CD1c-positive myeloid dendritic cell (primary cell): ENCODE measurements at regions not wholly inside any gene's neighbourhood (a gene's known extent, or its start where the extent isn't known, plus 50 kb on each side); places are given as distances from the start of the nearest gene placed in this dataset.
"Not testable (repeated sequence)": the region's sequence is repeated elsewhere in the genome, so short reads cannot be mapped to it uniquely, and the experiment has no call there.

ENCODE experiments used
- DNase-seq: peaks from one replicate; pipeline ENCODE4 v3.0.0-alpha.2; 2016; ENCODE audit errors: extremely low spot score

DNA sequence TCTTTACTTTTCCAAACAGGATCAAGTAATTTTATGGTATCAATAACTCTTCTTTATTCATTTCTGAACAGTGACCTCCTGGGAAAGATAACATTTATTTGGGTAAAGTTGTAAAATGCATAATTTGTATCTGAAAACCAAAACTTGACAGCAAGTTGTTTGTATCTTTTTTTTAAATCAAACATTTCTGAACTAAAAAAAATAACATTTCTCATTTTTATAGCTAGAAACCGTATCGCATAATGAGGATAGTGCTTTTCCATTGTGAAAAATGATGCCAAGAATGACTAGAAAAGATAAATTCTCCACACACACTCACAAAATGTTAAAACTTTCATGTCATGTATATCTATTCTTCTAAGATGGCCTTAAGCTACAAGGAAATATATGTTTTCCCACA is 578.2 kb downstream of the RIT2 start:
- no peak for DNase-seq

DNA sequence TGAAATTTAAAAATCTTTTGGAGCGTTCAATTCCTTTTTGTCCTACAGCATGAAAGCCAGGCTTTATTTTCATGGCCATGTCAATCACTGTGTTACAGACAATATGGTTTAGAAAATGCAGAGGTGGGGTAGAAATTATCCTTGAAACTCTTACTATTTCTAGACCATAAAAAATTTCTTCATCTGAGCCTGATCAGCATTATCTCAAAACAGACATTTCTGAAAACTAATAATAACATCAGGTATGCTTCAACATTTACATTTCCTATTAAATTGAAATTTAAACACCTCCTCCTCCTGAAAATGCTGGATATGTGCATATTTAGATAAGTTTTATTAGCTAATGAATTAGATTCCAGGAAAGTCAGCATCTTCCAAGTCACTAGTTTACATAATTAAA is 570.6 kb downstream of the RIT2 start:
- DNase-seq: no peak

DNA sequence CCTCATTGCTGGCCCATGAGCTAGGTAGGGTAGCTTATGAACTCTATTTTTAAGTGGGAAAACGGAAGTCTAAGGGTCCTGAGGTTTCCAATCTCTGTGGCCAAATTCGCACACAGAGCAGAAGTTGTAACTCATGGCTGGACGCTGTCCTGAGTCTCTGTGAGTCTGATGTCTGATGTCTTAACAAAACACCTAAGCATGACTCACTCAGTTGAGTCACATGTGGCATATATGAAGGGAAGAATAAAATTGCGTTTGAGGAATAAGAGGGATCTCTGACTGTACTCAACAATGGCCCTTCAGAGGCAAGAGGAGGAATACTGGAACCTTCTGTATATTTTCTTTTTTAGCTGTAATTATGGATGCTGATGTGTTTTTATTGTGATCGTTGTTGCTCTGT is 569.7 kb downstream of the RIT2 start:
- DNase-seq: no peak

DNA sequence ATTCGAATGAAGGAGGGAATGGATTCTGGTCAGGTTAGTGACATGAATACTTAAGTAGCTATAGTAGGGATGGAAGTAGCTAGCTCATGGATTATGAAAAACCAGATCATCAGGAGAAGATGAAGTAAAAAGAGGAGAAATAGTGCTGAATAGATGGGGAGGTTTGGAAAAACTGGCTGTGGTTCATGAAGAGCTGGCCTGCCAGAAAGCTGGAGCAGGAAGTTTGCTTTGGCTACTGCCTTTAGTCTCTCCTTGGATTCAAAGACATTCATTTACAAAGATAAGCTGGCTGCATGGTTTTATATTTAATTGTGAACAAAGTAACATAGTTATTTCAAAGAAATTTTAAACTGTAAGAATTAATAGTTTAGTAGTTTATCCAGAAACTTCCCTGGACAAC is 567.0 kb downstream of the RIT2 start:
- no peak for DNase-seq

DNA sequence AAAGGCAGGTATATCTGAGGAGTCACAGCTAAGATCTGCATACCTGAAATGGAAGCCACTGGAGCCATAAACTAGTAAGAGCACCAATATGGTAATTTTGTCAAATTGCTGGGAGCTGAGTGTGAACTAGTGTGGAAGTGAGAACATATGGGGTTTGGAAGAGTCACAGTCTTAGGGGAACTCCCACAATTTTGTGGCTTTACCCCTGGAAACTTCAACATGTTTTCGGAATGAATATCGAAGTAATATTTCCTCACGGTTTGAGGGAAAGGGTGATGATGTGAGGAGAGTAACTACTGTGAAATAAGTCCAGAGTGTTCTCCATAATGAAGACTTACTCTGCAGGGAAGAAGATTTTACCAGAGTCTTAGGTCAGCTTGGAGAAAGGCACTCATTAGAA is 565.9 kb downstream of the RIT2 start:
- no peak for DNase-seq

DNA sequence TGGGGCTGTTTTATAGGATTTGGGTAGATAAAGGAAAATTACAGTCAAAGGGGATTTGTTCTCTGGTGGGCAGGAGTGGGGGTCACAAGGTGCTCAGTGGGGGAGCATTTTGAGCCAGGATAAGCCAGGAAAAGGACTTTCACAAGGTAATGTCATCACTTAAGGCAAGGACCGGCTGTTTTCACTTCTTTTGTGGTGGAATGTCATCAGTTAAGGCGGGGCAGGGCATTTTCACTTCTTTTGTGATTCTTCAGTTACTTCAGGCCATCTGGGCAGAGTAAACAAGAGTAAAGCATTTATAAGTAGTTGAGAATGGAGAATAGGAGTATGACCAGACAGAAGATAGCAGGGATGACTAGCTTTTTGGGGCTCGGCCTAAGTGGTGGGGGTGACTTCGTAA is 562.9 kb downstream of the RIT2 start:
- DNase-seq: not testable (repeated sequence)

DNA sequence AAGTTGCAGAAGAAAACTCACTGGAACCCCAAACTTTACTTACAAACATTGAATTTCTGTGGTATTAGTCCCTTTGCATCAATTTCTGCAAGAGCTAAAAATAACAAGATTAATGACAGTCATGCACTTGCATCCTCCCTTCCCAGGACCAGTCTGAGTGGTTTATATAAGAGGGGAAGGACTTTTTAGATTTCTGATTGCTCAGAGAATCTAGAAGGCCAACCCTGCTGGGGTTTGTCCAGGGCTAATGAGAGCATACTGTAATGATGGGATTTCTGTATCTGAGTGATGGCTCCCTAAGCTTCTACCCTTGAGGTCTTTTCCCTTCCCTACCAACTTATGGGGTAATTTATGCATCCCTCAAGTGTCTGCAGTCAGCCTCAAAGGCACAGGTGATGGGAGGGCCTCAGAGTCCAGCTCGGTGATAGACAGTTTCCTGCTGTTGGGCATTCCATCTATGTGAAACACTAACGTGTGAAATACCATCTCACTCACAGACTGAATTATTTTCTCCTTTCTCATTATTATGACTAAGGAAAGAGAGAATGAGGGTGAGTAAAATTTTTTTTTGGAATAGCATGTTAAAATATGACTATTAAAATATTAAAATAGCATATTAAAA is 556.3 kb downstream of the RIT2 start:
- no peak for DNase-seq

DNA sequence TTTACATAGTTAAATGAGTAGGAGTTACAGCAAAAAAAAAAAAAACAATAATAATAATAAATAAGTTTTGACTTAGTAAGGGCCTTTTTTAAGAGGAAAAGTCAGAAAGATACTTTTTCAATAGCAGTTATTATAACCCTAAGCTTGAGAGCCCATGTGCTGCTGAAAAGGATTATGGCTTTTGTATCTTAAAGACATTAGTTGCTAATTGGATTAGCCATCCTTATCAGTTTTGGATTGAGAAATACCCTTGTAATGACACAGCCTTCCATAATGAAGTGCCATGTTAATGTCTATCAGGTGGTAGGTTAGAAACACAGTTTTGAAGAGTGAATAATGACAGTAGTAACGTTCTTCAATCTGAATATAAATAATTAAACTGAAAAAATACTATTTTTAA is 554.0 kb downstream of the RIT2 start:
- DNase-seq: no peak

DNA sequence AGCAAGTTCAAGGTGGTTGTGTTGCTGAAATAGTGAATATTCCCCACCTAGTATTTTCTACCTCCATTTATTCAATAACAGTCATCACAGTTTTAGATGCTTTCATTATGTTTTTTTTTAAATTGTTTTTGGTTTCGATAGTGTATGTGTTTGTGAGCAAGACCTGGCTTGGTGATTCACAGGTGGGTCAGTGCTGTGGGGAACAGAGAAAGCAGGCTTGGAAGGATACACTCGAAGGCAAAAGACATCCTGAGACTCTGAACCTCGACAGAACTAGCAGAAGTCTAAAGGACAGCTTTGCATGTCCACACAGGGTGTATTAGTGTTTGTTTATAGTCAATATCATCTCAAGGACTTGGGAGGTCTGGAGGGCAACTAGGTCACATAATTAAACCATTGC is 551.5 kb downstream of the RIT2 start:
- no peak for DNase-seq

DNA sequence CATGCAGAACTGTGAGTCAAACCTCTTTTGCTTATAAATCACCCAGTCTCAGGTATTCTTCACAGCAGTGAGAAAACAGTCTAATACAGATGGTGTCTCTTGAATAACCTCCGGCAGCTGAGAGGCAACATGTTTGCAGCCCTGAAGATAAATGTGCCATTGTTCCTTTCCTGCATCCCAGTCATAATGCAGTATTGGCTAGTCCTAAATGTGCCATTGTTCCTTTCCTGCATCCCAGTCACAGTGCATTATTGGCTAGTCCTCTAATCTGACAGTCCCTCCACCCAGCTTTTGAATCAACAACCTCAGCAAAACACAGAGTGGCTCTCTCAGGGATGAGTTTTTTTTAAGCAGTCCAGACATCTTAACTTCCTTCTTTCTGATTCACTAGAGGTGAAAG is 550.7 kb downstream of the RIT2 start:
- DNase-seq: no peak

DNA sequence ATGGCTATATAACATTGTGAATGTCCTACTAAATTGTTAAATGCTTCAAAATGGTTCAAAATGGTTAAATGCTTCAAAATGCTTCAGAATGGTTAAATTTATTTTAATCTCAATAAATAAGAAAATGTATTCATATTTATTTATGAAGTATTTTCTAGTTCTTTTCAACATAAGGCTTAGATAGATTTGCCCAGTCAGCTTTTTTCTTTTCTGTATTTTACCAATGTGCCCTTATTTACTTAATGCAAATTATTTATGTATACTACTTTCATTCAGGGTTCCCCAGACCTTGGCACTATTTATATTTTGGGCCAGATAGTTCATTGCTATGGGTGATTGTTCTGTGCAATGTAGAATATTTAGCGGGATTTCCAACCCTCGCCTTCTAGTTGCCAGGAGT is 546.7 kb downstream of the RIT2 start:
- DNase-seq: no peak

DNA sequence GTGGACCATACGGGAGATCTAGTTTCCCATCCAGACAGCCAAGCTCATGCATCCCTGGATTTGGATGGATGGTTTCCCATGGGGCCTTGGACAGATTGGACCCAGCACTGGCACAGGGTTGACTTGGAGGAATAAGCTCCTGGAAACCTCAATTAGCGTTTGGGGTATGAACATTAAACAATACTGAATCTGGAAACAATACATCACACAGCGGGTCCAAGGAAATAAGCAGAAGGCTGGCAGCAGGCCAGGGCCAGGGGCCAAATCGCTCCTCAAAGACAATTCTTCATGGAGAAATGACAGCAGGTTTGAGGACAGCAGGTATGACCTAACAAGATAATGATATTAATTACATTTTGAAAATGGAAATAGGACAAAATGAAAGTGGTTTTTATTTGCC is 540.6 kb downstream of the RIT2 start:
- no peak for DNase-seq

DNA sequence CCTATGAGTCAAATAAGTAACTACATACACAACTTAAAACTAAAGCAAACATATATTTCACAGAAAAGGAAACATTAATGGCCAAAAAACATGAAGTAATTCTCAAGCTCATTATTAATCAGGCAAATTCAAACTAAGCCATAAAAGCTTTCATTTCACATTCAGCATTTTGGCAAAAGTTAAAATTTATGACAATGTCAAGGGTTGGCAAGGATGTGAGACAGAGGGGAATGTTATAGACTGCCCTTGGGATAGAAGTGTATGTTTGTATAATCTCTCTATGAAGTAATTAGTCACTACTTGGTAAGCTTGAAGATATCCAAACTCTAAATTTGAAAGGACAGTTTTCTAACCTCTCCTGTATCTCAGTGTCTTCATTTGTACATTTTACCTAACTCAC is 539.4 kb downstream of the RIT2 start:
- no peak for DNase-seq

DNA sequence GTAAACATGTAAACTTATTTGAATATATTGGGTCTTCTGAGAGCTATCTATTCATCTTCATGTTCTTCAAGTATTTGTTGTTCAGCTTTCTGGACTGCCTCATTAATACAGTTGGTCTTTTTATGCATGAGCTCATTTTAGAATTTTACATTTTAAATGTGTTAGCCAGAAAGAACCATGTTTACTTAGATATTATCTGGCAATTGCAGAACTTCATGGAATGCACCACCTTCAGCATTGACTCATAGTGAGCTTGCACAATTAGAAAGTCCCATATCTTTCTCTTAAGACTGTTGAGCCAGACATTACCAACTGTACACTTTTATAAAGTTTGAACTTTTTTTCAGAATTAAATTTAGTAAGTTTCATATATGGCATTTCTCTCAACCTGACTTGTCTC is 536.7 kb downstream of the RIT2 start:
- no peak for DNase-seq

DNA sequence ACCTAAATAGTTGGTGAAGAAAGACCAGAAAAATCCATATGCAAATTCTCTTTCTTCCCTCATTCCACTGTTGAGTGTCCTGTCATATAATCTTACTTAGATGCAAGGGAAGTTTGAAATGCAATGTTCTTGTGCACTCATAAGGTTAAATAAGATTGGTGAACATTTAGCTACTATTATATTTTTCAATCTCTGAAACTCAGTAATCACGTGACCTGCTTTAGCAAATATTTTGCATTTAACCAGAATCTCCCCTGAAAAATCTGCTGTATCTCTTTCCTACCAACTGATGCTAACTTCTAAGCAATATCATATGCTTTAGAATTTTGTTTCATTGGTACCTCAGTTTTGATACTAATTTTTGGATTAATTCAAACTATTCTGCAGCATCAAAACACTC is 533.2 kb downstream of the RIT2 start:
- DNase-seq: no peak

DNA sequence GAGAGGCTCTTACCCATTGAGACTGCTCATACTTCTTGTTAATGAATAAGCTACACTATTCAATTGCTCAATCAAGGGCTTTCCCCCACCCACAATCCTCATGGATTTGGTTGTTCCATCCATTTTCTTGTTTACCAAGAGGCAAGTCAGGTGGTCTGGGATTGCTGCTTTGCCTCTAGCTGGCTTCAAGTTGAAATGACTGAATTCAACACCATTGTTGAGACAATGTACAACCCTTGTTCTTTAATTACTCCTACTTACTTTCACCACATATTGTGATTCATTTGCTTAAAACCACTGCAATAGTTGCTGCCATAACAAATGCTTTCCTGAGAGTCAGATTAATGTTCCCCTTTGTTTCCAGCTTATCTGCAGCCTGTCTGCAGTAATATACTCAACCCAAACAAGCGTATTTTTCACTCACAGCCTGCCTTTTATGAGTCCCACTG is 532.2 kb downstream of the RIT2 start:
- DNase-seq: no peak

DNA sequence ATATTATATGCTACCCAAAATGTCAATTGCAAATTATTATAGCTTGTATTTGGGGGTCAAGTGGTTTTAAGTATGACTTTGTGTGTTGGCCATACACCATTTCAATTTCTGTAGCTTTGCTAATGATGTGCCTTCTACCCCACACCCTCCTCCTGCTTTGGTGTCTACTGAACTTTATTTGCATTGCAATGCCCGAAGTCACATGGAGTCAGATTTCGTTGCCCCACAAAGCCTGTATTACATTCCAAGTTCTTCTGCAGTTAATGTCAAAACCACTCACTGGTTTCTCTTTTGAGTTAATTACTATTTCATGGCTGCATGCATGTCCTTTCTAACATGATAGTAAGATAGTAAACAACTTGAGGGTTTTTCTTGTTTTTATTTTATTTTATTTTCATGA is 528.9 kb downstream of the RIT2 start:
- no peak for DNase-seq

DNA sequence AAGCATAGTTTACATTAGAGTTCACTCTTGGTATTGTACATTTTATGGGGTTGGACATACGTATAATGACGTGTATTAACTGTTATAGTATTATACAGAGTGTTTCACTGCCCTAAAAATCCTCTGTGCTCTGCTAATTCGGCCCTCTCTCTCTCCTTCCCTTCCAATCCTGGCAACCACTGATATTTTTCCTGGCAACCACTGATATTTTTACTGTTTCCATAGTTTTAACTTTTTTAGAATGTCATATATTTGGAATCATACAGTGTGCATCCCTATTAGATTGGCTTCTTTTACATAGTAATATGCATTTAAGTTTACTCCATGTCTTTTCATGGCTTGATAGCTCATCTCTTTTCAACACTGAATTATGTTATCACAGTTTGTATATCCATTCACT is 526.7 kb downstream of the RIT2 start:
- DNase-seq: no peak

DNA sequence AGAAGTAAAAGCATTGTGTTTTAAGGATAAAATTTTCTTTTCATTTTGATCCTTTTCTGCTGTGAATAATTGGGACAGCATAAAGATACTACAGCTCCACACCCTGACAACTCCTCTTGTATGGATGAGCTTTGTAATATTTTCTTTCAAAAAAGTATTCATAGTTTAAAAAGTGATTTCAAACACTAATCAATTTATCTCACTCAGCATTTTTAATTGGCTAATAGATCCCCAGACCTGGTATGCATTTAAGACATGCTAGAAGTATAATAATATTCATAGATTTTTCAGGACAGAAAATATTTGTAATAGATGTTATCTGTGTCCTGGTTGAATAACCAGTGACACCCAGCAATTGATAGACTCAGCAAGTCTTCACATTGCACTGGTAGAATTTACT is 510.7 kb downstream of the RIT2 start:
- no peak for DNase-seq

DNA sequence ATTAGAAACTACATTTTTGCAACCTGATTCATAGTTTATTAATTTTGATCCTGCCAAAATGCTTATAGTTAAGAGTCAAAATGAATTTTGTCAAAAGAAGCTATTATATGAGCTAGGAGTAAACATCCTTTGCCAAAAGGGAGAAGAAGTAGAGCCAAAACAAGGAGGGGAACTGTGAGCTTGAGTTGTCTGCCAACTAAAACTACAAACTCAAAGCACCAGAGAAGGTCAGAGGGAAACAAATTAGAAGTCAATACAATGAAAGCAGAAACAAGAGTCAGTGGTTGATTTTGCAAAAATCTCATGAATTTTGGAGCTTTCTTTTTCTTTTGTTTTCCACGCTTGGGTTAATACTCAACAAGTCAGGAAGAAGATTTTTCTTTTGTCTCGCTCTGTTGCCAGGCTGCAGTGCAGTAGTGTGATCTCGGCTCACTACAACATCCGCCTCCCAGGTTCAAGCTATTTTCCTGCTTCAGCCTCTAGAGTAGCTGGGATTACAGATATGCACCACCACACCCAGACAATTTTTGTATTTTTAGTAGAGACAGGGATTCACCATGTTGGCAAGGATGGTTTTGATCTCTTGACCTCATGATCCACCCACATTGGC is 508.5 kb downstream of the RIT2 start:
- DNase-seq: no peak

DNA sequence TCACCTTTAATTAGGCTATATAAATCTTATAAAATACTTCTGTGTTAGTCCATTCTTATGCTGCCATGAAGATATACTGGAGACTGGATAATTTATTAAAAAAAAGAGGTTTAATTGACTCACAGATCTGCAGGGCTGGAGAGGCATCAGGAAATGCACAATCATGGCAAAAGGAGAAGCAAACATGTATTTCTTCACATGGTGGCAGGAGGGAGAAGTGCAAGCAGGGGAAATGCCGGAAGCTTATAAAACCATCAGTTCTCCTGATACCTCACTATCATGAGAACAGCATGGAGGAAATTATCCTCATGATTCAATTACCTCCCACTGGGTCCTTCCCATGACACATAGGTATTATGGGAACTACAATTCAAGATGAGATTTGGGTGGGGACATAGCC is 504.4 kb downstream of the RIT2 start:
- DNase-seq: peak; percentile 2

DNA sequence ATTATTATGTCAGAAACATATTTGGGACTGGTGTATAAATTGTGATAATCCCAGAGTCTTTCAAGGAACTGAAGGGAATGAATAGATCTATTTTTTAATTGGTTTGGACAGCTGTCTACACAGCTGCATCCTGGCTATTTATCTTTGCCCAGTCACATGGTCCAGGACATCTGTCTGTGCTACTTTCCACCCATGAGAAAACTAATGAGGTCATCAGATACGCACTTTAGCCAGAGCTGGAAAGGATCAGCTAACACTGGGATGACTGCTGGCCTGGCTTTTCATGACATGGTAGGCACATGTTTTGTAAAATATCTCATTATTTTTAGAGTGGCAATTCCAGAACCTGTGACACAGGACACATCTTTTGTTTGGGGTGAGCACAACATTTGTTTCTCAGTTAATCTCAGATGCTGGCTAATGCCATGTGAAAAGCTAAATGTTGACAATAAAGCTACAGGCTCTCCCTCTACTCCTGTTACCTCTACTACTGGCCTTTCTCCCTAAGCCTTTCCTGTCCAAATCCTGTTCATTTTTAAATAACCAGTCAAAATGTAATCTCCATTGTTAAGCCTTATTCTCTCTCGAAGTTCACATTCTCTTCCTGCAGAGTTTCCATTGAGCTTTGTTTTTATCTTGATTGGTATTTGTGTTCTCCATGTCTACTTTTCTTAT is 500.7 kb downstream of the RIT2 start:
- DNase-seq: no peak

DNA sequence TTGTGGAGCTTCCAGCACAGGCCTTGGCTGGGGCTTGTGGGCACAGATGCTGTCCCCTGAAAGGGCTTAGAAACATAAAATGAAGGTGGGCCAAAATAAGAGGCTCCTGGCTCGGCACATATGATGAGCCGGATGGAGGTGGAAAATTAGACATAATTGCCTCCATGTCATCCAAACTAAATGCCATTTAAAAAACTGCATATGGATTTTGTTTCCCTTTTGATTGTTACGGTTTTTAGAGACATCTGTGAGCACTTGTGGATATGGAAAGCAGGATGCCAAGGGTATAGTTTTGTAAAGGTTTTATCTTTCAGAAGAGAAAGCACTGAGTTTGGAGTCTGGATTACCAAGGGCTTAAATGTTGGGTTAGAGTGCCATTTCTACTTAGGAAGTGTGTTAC is 498.3 kb downstream of the RIT2 start:
- no peak for DNase-seq

DNA sequence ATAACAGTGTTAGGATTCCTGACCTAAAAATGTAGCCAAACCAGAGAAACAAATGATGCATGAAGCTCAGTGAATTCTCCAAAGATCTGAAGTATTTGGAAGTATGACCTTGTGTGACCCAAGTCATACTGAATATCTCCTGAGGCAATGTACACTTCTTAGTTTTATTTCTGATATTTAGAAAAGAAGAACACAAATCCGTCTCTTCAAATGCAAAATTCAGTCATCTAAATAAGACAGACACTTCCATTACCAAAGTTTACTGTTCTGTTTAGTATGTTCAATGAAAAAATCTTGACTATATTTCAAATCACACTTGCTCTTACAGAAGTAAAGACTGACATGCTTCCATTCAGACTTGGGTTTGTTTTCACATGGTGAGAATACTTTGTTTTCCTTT is 495.7 kb downstream of the RIT2 start:
- no peak for DNase-seq
